HG02973 (cell line): ENCODE measurements at regions not wholly inside any gene's neighbourhood (a gene's known extent, or its start where the extent isn't known, plus 50 kb on each side); places are given as distances from the start of the nearest gene placed in this dataset.

Source experiments
- ATAC-seq: cut with Tn5 transposase; IDR thresholded peaks from one replicate; pipeline ENCODE4 v1.9.1; 2021; ENCODE audit warnings: moderate library complexity; ENCODE audit not compliant: unreplicated experiment

DNA sequence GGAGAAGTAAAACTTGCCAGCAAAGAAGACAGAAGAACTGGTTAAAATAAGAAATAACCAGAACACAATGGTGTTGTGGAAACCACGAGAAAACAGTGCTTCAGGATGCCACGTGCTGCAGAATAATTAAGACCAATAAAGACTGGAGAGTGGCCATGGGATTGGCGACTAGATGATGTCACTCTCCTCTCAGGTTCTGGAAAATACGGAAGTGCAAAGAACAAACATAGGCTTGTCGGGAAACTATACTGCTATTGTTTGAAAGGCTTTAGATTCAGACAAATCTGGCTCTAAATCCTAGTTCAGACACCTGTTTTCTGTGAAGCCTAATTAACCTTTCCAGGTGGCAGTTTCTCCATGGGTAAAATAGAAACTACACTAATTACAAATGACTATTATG, 138.4 kb upstream of the STXBP5 start:
- no peak for ATAC-seq

DNA sequence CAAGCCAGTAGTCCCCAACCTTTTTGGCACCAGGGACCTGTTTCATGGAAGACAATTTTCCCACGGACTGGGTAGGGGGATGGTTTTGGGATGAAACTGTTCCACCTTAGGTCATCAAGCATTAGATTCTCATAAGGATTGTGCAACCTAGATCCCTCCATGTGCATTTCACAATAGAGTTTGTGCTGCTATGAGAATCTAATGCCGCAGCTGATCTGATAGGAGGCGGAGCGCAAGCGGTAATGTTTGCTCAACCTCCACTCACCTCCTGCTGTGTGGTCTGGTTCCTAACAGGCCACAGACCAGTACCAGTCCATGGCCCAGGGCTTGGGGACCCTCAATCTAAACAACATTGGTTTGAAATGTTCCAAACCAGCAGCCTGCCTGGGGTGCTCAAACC, 137.0 kb upstream of the STXBP5 start:
- no peak for ATAC-seq

DNA sequence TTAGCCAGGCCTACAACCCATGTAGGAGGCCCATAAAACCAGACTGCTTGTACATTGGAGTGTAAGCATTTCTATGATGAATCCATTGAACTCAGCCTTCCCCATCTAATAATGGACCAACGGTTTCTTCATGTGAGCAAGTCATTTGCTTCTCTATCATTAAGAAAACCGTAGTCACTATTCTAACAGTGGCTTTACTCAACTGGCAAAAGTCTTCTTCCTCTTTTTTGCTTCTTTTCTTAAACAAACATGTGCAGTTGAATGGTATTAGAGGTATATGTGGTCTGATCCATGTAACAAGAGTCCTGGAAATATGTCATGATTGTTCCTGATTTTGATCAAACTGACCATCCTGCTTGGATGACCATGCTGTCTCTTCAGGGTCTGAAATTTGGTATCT, 132.4 kb upstream of the STXBP5 start:
- ATAC-seq = no peak

DNA sequence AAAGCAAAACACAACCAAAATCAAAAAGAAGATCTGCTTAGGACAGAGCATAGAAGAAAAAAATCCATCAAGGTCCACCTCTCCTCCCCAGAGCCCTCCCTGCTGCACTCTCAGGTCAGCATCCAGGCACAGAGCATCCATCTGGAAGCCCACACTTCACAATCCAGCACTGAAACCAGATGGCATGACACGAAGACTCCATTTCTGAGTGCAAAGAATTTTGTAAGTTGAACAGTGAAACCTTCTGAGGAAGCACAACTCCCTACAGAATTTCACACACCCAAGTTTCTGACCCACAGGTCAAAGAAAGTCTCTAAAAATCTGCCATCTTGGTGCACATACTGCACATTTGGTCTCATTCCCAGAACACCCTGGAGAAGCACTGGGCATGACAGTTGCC, 128.8 kb upstream of the STXBP5 start:
- no peak for ATAC-seq

DNA sequence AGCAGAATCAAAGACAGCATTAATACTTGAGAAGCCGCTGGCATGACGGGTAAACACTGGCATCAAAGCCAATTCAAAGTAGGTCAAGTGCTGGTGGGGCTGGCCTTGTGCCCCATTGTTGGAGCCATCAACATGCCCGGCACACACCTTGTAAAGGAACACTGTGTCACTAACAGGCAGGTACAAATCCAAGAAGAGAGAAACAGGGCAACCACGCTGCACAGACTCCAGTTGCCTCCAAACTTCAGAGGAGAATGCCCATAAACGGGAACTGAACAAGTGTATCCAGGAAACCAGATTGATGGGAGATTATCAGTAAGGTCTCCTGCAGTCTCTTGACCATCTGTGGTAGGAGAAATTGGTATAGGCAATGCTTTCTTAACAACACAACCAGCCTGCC, 127.0 kb upstream of the STXBP5 start:
- no peak for ATAC-seq

DNA sequence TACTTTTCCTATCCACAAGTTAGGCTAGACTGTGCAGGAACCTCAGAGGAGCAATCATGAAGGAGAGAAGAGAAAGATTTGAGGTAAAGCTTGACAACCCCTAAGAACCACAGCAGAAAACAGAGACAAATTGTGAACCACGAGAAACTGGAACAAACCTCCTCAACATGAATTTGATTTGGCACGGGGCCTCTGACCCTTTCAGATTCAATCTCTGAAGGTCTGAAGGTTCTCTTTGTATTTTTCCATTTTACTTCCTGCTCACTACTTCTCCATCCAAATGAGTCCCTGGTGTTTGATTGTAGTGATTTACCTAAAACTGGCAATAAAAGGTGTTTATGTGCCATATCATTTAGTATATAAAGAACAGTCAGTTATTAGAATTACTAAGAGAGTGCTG, 126.1 kb upstream of the STXBP5 start:
- no peak for ATAC-seq

DNA sequence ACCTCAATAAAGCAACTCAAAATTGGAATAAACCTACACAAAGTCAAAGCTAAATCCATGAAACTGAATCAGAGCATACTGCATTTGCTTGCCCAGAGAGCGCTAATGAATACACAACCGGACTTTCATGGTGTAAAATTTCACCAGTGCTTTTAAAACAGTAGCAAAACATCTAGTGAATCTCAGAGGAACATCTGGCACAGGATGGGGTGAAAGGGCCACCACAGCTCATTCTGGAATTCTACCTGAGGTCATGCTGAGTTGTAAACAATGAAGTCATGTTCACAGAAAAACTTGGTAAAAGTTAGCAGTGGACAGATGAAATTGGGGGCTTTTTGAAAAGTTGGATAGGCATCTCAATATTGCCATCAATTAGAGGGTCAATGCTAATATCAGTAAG, 125.6 kb upstream of the STXBP5 start:
- no peak for ATAC-seq

DNA sequence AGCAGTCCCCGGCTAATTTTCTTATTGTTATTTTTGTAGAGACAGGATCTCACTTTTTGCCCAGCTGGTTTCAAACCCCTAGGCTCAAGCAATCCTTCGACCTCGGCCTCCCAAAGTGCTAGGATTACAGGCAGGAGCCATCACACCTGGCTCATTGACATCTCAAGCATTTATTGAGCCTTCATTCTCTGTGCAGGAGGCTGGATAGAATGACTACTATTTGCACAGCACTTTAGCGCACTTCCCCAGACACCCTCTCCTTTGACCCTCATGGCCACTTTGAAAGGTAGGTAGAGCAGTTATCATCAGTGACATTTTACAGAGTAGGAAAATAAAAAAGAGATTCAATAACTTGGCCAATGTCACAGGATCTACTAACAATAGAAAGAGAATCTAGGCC, 124.0 kb upstream of the STXBP5 start:
- ATAC-seq = no peak

DNA sequence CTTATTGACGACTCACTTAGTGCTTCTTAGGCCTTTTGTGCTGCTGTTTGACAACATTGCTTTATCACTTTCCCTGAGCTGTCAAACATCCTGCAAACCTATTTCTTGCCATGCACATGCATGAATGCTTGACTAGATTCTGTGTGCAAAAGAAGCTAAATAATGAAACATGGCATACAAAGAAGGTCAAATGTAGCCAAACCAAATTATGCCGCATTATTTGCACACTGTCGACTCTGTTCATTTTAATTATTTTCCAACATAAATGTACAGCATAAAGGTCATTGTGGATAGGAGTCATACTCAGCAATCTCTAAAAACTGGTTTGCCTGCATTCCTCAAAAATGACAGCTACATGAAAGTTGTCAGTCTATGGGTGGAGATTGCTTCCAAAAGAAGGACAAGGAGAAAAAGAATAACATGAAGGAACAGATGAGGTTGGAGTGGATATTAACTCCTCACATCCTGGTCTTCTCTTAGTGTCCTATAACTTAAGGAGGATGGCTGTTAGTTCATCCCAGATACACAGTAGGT, 123.1 kb upstream of the STXBP5 start:
- ATAC-seq = no peak

DNA sequence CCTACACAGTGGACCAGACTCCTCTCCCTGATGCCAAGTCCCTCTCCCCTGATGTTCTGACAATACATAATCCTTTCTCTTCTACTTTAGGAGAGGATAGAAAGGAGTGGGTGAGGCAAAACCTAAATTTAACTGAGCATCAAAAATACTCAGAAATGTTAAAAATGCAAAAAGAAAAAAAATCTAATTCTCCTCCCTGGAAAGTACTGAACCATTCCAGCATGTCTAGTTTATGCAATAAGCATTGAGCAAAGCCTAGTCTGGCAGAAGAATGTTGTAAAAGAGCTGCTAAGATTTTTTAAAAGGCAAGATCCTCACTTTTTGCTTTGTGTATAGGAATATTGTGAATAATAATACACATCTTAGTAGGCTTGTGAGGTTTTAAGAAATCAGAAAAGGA, 116.6 kb upstream of the STXBP5 start:
- no peak for ATAC-seq

DNA sequence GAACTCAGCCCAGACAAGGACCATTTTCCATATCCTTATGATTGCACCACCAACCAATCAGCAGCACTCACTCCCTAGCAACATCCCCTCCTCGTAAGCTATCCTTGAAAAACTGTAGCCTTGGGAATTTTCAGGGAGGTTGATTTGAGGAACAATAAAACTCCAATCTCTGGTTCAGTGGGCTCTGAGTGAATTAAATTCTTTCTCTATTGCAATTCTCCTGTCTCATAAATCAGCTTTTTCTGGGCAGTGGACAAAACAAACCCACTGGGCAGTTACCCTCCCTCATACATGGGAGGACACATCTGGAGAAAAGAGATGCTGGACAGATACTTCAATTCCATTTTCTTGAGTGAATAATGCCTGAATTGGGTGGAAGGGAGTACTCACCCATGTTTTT, 115.4 kb upstream of the STXBP5 start:
- ATAC-seq = no peak

DNA sequence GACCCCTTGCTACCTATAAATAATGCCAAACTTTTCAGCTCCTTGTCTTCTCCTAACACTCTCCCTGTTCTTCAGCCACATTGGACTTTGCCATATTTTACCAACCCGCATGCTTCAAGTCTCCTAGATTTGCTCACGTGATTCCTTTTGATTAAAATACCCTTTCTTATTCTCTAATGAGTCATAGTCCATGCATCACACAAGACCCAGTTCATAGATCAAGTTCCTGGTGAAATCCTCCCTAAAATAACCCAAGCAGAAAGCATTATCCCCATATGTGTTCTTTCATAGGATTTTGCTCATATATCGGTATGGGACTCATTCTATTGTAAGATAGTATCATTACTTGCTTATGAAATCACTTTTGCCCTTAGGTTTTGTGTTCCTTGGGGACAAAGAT, 108.9 kb upstream of the STXBP5 start:
- ATAC-seq = no peak

DNA sequence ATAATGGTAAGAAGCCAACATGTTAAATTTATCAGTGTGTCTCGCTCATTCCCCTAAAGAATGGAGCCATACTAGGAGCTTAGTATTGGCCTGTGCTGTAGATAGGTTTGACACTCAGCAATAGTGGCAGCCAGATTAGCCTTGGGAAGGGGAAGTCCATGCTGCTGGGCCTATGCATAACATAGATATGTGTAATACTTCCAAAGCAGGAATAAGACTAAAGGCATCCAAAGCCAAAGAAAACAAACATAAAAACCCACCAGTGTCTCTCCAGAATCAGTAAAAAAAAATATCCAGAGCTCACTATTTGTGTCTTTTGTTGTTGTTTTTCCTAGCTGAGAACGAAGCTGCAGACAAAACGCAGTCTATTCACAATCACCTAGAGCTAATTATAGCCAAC, 104.2 kb upstream of the STXBP5 start:
- ATAC-seq = no peak

DNA sequence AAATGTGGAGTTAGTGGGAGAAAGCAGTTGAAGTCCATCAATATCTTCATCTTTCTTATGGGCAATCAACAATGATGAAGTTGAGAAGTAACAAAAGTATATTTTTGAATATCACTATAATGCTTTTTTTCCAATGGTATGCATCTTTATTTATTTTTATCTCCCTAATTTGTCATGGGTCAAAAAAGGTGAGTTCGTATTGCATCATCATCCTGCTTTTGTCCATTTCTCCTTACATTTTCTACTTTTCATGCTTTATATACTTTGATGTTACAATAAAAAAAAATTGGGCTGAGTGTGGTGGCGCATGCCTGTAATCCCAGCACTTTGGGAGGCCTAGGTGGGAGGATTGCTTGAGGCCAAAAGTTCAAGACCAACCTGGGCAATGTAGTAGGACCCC, 101.2 kb upstream of the STXBP5 start:
- ATAC-seq = no peak

DNA sequence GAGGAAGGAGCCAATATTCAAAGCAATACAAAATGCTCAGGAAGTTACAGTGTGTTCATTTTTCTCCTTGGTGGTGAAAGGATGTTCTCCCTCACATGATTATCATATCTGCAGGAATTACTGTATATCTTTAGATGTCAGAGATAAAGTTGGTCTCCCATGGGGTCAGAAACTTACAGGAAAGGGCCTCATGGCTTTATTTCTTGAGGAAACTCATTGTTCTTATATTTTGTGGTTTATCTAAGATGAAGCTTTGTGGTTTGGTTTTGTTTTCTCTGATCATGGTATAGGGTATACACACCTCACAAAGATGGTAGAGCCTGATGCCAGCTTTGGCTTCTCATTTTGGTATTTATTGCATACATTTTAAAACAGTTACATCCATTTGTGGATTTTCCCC, 100.5 kb upstream of the STXBP5 start:
- no peak for ATAC-seq

DNA sequence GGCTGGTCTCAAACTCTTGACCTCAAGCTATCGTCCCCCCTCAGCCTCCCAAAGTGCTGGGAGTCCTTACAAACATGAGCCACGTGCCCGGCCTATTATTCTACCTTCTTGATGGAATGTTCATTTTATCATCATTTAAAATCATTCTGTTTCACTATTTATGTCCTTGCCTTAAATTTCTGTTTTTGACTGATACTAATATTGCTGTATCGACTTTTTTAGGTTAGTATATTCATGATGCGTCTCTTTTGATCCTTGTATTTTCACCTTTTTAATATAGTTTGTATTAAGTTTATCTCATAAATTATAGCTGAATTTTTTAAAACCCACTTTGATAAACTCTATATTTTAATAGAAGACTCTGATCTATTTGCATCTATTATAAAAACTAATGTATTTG, 98.4 kb upstream of the STXBP5 start:
- no peak for ATAC-seq

DNA sequence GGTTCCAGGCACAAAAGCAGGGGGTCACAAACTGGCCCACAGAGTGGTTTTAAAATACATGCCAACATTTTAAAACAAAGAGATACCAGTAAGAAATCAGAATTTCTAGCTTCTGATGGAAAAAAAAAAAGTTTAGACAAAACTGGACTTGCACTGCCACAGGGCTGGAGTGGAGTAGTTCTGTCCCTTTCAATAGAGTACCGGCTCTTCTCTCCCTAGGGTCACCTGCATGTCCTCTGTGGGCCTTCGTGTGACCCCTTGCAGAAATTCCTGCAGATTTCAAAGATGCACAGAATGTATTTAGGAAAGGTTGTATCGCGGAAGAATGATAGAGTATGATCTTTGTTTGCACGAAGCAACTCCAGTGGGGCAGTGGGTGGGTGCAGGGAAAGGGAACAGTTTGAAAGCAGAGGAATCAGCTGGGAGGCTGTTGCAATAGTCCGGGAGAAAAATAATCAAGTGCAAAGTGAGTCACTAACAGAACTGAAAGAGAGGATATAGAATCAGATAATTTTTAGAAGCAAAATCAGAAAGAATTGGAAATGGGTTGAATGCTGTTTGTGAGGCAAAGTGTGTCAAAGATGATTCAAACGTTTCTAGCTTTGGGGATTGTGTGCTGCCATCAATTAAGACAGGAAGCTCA, 97.3 kb upstream of the STXBP5 start:
- ATAC-seq = no peak

DNA sequence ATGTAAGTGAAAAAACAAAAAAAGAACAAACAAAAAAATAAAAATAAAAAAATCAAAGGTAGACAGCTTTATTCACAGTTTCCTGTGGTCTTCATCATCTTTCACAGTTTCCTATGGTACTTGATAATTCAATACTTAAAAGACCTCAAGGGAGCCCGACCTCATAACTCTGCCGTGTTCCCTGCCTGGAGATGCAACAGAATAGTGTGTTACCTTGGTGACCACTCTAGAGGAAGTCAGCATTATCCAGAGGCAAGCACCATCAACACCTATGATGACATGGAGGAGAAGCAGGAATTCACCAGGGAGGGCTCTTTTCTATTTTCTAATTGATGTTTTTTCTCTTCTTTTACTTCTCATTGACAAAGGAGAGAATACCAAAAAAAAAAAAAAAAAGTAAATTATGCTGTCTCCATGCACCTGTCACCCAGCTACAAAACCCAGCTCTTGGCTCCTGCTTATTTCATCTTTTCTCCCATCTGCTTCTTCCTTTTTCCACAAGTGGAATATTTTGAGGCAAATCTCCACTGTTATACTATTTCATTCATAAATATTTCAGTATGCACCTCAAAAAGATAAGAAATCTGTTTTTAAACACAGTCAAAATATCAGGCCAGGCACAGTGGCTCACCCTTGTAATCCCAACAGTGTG, 95.8 kb upstream of the STXBP5 start:
- ATAC-seq = no peak

DNA sequence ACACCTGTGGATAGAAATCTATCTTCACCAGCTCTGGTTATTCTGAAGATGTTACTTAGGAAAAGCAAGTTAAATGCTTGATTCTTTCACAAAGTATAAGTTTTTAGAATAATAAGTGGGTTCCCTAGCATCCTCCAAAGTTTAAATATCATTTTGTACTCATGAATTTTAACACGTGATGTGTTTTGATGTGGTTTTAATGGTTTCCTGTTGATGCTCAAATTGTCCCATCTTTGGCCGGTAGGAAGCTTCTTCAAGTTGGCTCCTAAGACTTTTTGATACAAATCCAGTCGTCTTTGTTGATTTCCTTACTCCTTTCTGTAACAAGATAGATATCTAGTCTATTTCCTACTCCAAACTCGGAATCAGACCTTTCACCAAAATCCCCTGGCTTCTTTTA, 94.5 kb upstream of the STXBP5 start:
- ATAC-seq = no peak

DNA sequence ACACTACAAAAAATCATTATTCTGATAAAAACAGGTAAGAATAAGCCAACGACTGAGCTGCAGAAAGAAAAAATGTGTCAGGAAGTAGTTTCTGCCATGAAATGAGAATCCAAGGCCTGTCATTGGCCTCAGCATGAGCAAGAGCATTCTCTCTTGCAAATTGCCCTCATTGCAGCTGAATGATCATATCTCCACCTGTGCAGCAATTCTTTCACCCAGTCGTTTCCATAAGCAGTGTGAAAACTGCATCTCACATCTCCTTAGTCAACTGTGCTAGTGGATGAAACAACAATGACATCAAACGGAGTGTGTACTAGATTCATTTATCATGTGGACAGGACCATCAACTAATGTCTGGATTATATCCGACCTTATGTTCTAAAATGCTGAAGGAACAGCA, 88.2 kb upstream of the STXBP5 start:
- no peak for ATAC-seq

DNA sequence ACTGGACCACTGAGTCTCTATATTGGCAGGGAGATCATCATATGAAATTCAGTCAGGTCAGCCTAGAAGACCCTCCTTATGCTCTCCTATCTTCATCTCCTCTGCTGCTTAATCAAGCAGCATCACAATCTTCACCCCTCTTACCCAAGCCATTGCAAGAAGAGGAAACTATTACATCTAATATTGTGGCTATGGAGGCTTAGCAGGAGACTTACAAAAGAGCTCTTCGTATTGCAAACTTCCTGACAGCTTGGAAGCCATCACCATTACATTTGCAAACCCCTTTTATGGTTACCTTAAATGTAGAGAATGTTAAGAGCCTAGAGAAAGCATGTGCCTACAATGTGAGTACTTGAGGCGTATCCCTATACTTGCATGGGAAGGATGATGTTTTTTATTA, 87.2 kb upstream of the STXBP5 start:
- ATAC-seq = no peak

DNA sequence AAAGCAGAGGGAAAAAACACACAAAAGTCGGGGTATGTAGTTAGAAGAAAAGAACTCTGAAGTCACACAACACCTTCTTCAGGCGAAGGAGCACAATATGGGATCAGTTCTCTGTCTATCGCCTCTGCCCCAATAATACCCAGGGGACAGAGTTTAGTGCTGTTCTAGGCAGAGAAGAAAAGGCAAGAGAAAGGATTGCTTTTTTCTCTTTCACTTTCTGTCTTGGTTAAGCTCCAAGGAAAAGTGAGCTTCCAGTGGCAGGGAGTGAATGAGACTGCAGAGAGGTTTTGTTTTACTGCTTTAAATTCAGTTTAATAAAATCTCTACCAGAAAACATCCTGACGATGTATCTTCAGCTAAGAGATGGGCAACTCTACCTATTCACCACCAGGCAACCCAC, 86.6 kb upstream of the STXBP5 start:
- no peak for ATAC-seq

DNA sequence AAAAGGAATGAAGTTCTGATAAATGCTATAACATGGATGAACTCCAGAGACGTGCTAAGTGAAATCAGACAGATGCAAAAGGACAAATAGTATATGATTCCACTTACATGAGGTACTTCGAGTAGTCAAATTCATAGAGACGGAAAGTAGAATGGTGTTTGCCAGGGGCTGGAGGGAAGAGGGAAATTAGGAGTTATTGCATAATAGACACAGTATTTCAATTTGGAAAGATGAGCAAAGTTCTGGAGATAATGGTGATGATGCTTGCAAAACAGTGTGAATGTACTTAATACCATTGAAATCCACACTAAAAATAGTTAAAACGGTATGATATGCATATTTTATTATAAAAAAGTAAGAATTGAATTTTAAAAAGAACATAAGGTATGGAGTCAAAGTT, 84.9 kb upstream of the STXBP5 start:
- ATAC-seq = no peak
